ENCODE measurements at regions not wholly inside any gene's neighbourhood (a gene's known extent, or its start where the extent isn't known, plus 50 kb on each side); places are given as distances from the start of the nearest gene placed in this dataset.

DNA sequence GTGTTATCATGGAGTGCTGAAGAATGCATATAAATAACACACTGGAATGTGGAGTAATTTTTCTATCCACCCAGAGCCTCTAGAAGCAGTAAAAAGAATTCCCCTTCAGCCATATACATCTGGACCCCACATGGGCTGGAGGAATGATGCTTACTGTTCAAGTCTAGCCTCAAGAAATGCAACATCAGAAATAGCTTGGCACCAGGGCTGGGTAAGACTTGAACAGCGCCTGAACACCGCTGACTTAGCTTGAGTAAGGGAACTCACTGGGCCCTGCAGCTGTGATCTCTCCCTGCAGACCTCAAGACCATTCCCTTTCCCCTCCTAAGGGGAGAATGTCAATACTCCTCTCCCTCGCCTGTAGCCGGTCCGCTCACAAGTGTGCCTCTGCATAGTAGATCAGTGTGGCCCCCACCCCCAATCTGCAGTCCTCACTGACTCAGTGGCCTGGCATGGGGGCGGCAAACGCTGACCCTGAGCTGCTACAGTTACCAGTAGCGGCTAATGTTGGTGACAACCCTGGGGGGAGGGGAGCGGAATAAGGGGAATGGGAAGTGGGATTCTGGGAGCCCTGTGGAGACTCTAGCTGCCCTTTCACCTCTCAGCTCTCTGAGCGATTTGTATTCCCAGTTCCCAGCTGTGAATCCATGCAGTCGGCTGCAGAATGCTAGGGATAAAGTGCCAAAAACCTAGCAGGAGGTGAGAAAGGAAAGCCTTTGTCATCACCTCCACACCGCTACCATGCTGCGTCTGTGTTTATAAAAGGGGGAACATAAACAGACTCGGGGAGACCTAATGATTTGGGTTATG, 483.9 kb downstream of the DISC1 start:
- intact Hi-C loops (cut with DNase I; ENCODE audit: low total_unique reads): loop anchor here (10.0 kb wide), 1 partner anchor 1604 kb away; no protein-coding TSS in a partner anchor
- Histone ChIP-seq H3K4me1 (peaks cover 0 to 18% (median 0%) of the 10 kb centered on the region in 4 donors), H3K27me3 (no peaks in the 10 kb centered on the region), H3K9me3 (no peaks in the 10 kb centered on the region), H3K36me3 (no peaks in the 10 kb centered on the region), H3K27ac (no peak overlapping the region), H3K4me3 (no peak overlapping the region)
- TF ChIP-seq CTCF (IDR thresholded peaks at IDR 0.05): no peak
- DNase-seq: no peak

- DNase-seq: no peak
- H3K27me3 ChIP-seq: no peaks in the 10 kb centered on the region
- intact Hi-C loops (cut with DNase I; ENCODE audit: low total_unique reads): no loop called here
- TF ChIP-seq CTCF (IDR thresholded peaks at IDR 0.05): no peak
- H3K4me3 ChIP-seq: no peak overlapping the region
- no peaks in the 10 kb centered on the region for H3K9me3 ChIP-seq
- peaks cover 0 to 13% (median 0%) of the 10 kb centered on the region in 4 donors for H3K4me1 ChIP-seq
- no peaks in the 10 kb centered on the region for H3K36me3 ChIP-seq
- no peak overlapping the region for H3K27ac ChIP-seq
These were observed 482.8 kb downstream of the DISC1 start for GRCh38 chr1:232109391-232109790.

DNA sequence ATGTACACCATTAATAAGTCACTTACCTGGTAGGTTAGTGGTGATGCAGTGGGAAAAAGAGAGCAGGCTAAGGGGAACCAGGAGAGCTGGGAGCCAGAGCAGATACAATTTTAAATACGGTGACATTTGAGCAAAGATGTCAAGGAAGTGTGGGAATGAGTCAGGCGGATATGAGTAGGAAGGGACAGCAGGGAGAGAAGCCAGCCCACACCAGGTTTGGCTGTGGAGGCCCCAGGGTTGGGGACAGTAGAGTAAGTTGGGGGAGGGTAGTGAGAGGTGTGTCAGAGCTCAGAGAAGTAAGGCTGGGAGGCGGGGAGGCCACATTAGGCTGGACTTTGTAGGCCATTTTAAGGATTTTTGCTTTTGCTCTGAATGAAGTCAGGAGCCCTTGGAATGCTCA, 482.0 kb downstream of the DISC1 start:
- intact Hi-C loops (cut with DNase I; ENCODE audit: low total_unique reads): no loop called here
- H3K27me3 ChIP-seq: no peaks in the 10 kb centered on the region
- H3K9me3 ChIP-seq: no peaks in the 10 kb centered on the region
- DNase-seq: no peak
- H3K27ac ChIP-seq: no peak overlapping the region
- H3K4me1 ChIP-seq: peaks cover 0 to 13% (median 0%) of the 10 kb centered on the region in 4 donors
- H3K36me3 ChIP-seq: no peaks in the 10 kb centered on the region
- no peak for TF ChIP-seq CTCF (IDR thresholded peaks at IDR 0.05)
- no peak overlapping the region for H3K4me3 ChIP-seq

DNA sequence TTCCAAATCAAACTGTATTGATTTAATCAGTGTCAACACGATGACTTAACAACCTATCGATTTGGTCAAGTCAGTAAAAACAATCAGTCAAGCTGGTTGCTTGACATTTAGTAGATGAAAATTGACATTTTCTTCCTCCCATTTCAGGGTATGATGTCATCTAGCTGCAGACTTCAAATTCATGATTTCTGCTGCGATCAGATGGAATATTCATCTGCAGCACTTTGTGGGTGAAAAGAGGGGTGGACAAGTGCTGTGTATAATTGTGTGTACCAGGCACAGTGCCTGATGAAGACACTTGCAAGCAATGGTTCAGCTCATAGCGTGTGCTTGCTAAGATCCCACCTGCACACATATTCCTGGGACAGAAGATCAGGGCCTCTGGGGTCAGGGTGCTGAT, 479.8 kb downstream of the DISC1 start:
- H3K9me3 ChIP-seq: no peaks in the 10 kb centered on the region
- H3K4me1 ChIP-seq: peaks cover 0 to under 1% (median 0%) of the 10 kb centered on the region in 4 donors
- H3K36me3 ChIP-seq: no peaks in the 10 kb centered on the region
- no peaks in the 10 kb centered on the region for H3K27me3 ChIP-seq
- H3K4me3 ChIP-seq: no peak overlapping the region
- intact Hi-C loops (cut with DNase I; ENCODE audit: low total_unique reads): no loop called here
- DNase-seq: no peak
- TF ChIP-seq CTCF (IDR thresholded peaks at IDR 0.05): no peak
- no peak overlapping the region for H3K27ac ChIP-seq

GRCh38 chr1:232105561-232105960, 479.0 kb downstream of the DISC1 start:
- Histone ChIP-seq H3K4me3 (no peak overlapping the region), H3K27me3 (no peaks in the 10 kb centered on the region), H3K9me3 (no peaks in the 10 kb centered on the region), H3K27ac (no peak overlapping the region), H3K36me3 (no peaks in the 10 kb centered on the region), H3K4me1 (no peaks in the 10 kb centered on the region)
- DNase-seq: no peak
- intact Hi-C loops (cut with DNase I; ENCODE audit: low total_unique reads): no loop called here
- TF ChIP-seq CTCF (IDR thresholded peaks at IDR 0.05): no peak

Measured in tibial artery (tissue), 4 donors.